T1000 (cell line): ENCODE measurements at regions not wholly inside any gene's neighbourhood (a gene's known extent, or its start where the extent isn't known, plus 50 kb on each side); places are given as distances from the start of the nearest gene placed in this dataset.

Experiments used
- DNase-seq: peaks from one replicate; lab custom pipeline; 2025; ENCODE audit warnings: mixed read lengths; lab: John Stamatoyannopoulos, UW

GRCh38 chr5:18967637-18968036, 1020.4 kb downstream of the CDH18 start:
- DNase-seq: no peak

DNA sequence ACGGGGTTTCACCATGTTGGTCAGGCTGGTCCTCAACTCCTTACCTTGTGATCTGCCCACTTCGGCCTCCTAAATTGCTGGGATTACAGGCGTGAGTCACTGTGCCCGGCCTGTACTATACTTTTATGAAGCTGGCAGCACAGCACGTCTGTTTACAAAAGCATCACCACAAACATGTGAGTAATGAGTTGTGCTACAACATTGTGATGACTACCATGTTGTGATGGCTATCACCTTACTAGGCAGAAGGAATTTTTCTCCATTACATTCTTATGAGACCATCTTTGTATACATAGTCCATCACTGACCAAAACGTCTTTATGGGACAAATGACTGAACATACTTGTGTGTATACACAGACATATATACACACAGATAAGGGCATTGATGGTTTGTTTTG, 1019.0 kb downstream of the CDH18 start:
- DNase-seq: peak; percentile 6

GRCh38 chr5:18970000-18970399, 1018.0 kb downstream of the CDH18 start:
- DNase-seq: no peak

DNA sequence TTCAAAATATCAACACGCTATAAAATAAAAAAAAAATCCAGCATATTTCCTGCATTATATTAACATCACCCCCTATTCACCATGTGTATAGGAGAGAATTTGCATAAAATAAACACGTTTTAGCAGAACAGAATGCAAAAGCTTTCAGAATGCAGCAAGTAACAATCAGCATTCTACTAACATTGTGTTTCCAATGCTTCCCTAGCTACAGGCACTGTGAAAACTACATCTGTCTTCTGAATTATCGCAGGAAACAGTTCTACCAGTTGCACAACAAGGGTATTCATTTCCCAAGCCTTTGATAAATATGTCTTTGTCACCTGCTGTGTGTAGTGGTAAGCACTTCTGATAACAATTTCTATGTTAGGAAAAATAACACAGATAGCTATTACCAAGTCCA, 1015.8 kb downstream of the CDH18 start:
- DNase-seq: no peak

- DNase-seq: no peak
Observed at GRCh38 chr5:18975624-18976023, 1012.4 kb downstream of the CDH18 start.

GRCh38 chr5:18977880-18978279, 1010.1 kb downstream of the CDH18 start:
- DNase-seq: no peak

- DNase-seq: no peak
Observed at GRCh38 chr5:18984559-18985080, 1003.4 kb downstream of the CDH18 start.

DNA sequence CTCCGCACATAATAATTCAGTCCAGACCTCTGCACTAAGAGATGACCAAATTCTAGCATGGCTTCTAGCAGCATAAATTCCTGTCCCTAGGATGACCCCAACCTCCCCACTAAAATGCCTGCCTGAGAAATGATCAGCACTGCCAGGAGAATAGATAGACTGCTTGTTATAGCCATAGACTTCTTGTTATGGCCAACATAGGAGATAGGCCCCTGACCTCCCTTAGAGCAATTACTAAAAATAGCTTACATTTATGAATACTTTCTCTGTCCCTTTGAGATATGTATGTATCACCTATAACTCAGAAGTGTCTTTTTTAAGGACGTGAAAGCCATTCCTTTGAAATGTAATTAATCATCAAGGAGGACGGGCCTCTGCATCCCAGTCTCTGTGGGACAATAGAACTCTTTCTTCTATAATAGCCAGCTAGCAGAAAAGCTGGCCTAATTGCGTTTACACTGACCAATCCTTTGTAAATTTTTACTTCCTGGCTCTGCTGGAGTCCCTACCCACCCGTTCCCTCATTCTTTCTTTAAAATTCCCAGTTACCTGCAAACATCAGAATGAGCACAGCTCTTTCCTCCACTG, 1002.7 kb downstream of the CDH18 start:
- DNase-seq: no peak

GRCh38 chr5:18987101-18987500, 1000.9 kb downstream of the CDH18 start:
- no peak for DNase-seq

DNA sequence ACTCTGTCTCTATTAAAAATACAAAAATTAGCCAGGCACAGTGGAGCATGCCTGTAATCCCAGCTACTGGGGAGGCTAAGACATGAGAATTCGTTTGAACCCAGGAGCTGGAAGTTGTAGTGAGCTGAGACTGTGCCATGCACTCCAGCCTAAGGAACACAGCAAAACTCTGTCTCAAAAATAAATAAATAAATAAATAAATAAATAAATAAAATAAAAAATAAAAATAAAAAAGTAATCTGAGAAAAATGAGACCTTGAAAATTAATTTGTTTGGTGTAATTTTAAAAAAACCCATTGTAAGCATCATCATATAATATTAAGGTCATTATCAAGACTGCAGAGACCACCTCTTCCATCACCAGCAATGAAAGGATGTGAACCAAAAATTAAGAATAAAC, 997.1 kb downstream of the CDH18 start:
- no peak for DNase-seq

GRCh38 chr5:18992264-18992663, 995.7 kb downstream of the CDH18 start:
- no peak for DNase-seq

GRCh38 chr5:18999478-18999877, 988.5 kb downstream of the CDH18 start:
- no peak for DNase-seq

DNA sequence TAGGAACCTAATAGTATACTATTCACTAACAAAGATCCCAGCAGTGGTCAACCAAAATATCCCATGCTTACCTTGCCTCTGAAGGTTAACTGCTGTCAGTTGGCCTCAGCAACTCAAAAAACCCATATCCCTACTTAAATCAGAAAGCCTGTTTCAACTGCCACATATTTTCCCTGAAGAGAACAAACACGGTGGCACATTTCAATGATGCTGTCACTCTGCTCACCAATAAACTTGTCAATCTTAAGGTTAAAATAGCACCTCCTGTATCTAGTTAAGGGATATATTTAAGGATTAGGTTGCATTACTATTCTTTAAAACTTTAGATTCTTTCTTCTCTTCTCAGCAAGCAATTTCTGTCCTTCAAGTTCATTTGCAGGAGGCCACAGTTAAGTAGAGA, 986.9 kb downstream of the CDH18 start:
- DNase-seq: no peak

DNA sequence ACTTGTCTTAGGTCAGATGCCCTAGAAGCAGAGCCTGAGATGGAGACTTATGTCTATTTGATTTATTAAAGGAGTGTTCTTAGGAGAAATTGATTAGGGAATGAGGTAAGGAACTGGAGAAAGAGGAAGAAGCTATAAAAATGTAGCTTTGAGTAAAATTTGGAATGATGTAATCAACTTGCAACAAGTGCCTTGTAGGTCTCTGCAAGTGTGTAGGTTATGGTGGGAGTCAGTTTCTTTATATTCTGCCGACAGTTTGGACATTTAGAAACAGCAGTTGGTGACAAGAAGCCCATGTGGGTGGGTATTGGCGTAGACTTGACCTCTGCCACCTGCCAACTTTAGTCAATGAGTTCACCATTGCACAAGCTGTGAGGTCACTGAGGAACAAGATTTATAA, 986.5 kb downstream of the CDH18 start:
- DNase-seq: no peak

DNA sequence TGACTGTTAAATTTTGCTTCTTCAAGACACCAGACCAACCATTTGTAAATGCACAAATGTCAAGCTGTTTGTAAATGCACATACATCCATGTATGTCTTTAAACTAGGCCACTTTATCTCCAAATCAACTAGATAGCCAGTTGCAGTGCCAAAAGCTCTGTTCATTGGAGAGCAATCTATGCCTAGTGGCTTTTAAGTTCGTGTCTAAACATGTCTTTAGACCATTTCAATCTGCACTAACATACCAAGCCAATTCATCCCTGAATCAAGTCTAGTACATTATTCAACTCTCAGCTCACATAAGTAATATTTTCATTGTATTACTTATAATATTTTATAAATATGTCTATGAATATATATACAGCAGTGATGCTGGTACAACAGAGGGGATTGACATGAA, 985.9 kb downstream of the CDH18 start:
- DNase-seq: no peak

GRCh38 chr5:19018822-19019221, 969.2 kb downstream of the CDH18 start:
- no peak for DNase-seq

DNA sequence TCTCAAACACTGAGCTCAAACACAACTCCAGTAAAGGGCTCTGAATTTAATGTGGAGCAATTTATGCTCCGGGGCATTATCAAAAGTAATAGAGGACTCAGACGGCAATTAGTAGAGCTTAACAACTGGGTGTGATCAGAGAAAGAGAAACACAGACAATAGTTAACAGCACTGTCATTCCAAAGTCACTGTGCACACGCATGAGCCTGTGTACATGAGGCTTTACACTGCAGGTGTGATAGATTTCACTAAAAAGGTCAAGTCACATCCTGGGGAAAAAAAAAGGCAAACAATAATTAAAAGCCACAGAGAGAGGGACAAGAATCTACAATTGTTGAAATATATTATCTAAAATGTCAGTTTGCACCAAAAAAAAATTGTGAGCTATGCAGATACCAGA, 956.5 kb downstream of the CDH18 start:
- DNase-seq: no peak

DNA sequence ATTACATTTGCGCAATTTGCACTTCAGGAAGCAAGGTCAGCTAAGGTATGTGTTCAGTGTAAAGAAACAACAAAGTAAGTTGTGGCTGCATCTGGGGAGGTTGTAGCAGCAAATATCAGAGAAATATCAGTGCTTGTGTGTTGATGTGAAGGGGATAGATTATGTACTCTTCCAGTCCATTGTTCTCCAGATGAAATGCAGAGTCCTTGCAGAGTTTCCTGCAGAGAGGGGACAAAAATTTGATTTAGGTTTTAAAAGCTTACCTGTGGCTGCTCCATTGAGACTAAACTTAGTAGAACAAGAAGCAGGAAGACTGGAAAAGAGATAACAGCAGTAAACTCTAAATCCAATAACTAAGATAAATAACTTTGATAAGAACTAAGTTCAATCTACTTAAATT, 952.2 kb downstream of the CDH18 start:
- DNase-seq: no peak

GRCh38 chr5:19042106-19042505, 945.9 kb downstream of the CDH18 start:
- no peak for DNase-seq

GRCh38 chr5:19044311-19044710, 943.7 kb downstream of the CDH18 start:
- DNase-seq: no peak

DNA sequence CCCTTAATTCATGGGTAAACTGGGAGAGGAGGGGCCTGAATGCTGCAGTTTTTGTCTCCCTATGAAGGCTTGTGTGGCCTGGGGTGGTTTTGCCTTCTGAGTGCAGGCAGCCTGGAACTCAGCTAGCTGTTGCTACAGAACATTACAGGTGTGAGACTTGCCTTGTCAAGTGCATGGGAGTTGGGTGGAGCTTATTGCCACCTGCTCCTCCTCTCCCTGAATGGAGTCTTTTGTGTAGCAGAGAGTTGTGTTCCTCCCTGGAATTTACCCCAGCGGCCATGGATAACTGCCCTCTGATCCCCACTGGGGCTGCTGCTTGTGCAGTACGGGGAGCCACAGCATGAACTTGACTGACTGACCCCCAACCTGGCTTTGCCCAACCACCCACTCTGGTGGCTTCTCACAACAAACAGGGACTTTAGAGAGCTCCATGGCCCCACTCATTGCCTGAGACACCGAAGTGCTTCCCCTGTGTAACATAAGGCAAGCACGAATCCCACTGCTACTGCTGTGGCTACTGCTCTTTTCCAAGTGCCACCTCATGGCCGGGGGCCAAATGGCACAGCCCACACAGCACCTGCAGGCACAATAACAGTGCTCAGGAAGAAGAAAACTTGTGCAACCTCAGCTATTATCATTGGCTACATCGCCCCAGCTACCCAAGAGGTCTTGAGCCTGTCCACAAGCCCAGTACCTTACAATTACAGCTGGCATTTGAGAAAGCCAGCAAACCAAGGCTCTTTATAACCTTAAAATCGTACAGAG, 942.9 kb downstream of the CDH18 start:
- DNase-seq: no peak

DNA sequence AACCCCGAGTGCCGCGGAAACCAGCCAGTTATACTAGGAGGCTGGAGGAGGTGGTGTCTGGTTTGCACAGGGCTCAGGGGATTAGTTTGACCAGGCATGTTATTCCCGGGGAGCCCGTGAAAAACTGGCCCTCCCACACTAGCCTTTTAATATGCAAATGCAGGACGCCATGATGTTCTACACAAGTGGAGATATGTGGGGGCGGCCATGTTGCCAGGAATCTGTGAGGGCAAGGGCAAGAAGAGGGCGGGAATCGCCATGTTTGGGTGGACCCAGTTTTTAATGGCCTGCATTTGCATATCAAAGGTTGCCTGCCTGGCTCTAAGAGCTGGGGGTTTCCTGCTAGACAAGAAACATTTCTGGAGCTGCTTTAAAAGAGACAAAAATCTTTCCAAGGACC, 940.7 kb downstream of the CDH18 start:
- no peak for DNase-seq

- no peak for DNase-seq
Observed at GRCh38 chr5:19048726-19049125, 939.3 kb downstream of the CDH18 start.

GRCh38 chr5:19058216-19058615, 929.8 kb downstream of the CDH18 start:
- no peak for DNase-seq
